Heart left ventricle (tissue), 13 donors: ENCODE measurements at regions not wholly inside any gene's neighbourhood (a gene's known extent, or its start where the extent isn't known, plus 50 kb on each side); places are given as distances from the start of the nearest gene placed in this dataset.

ENCODE experiments used
- CTCF ChIP-seq, 12 donors: fragments of 200-600 bp; sonication (generic) in 4 of 12; IDR thresholded peaks; one replicate each; pipeline versions ENCODE4 v1.5.0 to v1.8.0; 2018 to 2022; ENCODE audit warnings: antibody characterized with exemption in 12 of 12, mild to moderate bottlenecking in 5 of 12
- POLR2A ChIP-seq, 2 donors: fragments of 450-650 bp; IDR thresholded peaks; one replicate each; pipeline ENCODE4 v1.6.1; 2017; ENCODE audit warnings: antibody characterized with exemption in 2 of 2, mild to moderate bottlenecking in 2 of 2, moderate library complexity in 2 of 2
- donor health status: ischemic (EF 13 %, LVEDD 7.1; RV severe dilation, severe dysfunction).
- donor health status: DM: no; HTN: yes; CAD: no.
- donor health status: DM: no; HTN: no; CAD: no.
- donor health status: ischemic (EF 25% LVEDD 6.9; RV normal size, moderate dysfunction).
- donor health status: ischemic (EF 25% LVEDD 5.7; RV mildly dilated, moderate dysfunction).
- donor health status: ischemic (EF 35%, LVEDD 5.7; RV mildly dilated, moderate dysfunction).
- donor health status: nonischemic (EF 11% LVEDD 7.7; RV severe dilation, severe dysfunction).
- donor health status: DM: yes; HTN: yes; CAD: no.
- donor health status: PGD.
- donor health status: ischemic (EF 29% LVEDD 5.4; RV normal size, mild dysfunction).
- donor health status: nonischemic (EF 23%, LVEDD 6.1; RV moderate dilation, normal function).

- TF ChIP-seq CTCF (IDR thresholded peaks at IDR 0.05) (no peak), POLR2A (IDR thresholded peaks at IDR 0.05) (no peak)
These were observed 400.5 kb upstream of the MAOA start for GRCh38 chrX:43255596-43255995.
